ENCODE measurements at regions not wholly inside any gene's neighbourhood (a gene's known extent, or its start where the extent isn't known, plus 50 kb on each side); places are given as distances from the start of the nearest gene placed in this dataset.

DNA sequence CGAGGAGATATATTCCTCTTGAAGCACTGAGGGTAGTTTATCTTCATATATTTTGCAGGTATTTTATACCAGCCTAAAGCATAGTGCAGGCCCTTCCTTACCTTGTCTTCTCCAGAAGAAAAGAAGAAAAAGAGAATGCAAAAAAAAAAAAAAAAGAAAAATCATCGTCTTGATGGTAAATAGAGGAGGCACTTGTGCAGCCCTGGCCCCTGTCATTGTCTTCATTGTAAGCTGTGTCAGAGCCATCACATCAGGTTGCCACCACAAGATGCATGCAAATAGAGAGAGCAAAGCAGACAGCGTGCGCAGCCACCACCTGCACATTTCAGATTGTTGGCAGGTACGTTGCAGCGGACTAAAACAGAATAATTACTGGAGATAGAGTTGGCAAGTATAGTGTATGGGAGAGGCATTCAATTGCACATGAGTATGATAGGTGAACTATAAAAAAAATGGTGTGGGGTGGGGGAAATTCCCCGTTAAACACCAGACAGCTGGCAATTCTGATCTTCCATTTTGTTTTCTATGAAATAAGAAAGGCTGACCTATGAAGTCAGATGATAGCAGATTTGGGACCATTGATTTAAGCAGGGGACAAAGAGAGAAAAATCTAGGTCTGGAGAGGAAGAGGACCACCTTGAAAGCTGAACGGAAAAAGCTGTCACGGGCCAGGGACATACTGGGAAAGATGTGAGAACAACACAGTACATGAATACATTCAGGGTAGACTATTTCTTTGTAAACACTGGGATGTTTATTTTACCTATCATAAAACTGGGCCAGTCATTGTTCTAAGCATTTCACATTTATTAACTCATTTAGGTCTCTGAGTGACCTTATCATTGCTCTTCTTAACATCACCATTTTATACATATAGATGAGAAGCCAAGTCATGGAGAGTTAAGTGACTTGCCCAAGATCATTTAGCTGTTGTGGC is 306.3 kb upstream of the SP8 start:
- DNase-seq (ENCODE audit: low spot score), result no peak

DNA sequence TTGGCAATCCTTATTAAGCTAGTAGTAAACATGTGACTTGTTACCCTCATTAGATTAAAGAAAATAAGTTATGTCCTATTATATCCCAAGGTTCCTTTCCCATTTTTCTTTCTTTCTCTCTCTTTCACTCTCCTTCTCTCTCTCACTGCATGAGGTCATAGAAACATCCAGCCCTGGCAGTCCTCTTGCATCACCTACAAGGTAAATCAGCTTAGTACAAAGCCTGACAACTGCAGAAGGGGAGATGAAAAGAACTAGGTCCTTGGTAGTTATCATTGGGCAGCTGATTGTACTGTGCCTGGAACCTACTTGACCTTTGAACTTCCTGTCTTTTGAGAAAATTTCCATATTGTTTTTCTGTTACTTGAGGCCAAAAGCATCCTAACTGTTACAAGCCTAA is 307.9 kb upstream of the SP8 start:
- no peak for DNase-seq (ENCODE audit: low spot score)

GRCh38 chr7:21099432-21099831 is 312.7 kb upstream of the SP8 start:
- DNase-seq (ENCODE audit: low spot score), result no peak

GRCh38 chr7:21099955-21100354 is 313.3 kb upstream of the SP8 start:
- no peak for DNase-seq (ENCODE audit: low spot score)

- DNase-seq (ENCODE audit: low spot score), result no peak
Observed at GRCh38 chr7:21101541-21101940, 314.9 kb upstream of the SP8 start.

GRCh38 chr7:21103426-21104123 is 316.9 kb upstream of the SP8 start:
- DNase-seq (ENCODE audit: low spot score), result no peak

DNA sequence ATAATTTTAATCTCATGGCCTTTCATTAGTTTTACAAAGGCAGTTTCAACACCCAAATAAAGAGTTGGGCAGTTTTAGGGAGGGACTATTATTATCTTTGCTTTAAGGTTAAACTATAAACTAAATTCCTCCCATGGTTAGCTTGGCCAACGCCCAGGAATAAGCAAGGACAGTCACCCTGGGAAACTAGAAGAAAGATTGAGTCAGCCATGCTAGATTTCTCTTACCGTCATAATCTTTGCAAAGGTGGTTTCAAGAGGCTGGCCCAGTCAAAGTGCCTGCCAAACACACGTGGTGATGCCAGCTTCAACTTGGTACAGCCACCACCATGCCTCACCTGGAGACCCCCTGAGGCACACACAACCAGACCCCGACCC is 317.4 kb upstream of the SP8 start:
- DNase-seq (ENCODE audit: low spot score), result no peak

- DNase-seq (ENCODE audit: low spot score), result no peak
Observed at GRCh38 chr7:21106296-21106732, 319.6 kb upstream of the SP8 start.

- no peak for DNase-seq (ENCODE audit: low spot score)
Observed at GRCh38 chr7:21107101-21107500, 320.4 kb upstream of the SP8 start.

DNA sequence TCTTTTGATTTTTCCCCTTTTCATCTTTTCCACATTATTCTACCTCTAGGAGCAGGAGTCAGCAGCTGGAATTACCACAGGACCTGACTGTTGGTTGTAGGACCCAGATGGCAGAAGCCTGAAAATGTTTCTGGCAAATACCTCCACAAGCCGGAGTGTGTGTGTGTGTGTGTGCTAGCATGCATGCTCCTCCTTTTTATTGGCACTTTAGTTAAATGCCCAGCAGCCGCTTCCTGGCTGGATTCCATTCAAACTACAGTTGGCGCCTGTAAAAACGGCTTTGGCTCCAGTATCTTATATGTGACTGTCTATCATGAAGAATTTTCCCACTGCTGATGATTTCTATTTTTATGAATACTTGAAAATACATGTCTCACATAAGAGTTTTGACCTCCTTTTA is 319.7 kb upstream of the SP4 start:
- DNase-seq (ENCODE audit: low spot score), result no peak

- DNase-seq (ENCODE audit: low spot score), result no peak
Observed at GRCh38 chr7:21113609-21114415, 314.1 kb upstream of the SP4 start.

GRCh38 chr7:21123586-21123985 is 304.3 kb upstream of the SP4 start:
- DNase-seq (ENCODE audit: low spot score), result no peak

DNA sequence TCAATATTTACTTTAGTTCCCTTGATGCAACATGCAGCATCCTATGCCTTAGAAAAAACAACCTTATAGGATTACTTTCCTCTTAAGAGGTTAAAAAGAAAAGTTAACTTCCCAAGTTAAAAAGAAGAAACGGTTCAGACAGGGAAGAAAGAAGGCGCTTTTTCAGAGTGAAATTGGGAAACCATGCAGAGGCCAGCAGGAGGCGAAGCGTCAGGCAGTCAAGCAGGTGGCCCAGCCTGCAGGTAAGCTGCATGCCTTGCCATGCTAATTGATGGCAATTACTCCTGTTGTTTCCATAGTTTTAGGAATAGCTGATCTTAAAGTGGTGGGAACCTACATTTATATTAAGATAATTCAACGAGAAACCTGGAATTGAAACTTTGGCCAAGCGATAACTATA is 302.6 kb upstream of the SP4 start:
- DNase-seq (ENCODE audit: low spot score), result no peak

GRCh38 chr7:21128062-21128817 is 299.6 kb upstream of the SP4 start:
- DNase-seq (ENCODE audit: low spot score), result no peak

DNA sequence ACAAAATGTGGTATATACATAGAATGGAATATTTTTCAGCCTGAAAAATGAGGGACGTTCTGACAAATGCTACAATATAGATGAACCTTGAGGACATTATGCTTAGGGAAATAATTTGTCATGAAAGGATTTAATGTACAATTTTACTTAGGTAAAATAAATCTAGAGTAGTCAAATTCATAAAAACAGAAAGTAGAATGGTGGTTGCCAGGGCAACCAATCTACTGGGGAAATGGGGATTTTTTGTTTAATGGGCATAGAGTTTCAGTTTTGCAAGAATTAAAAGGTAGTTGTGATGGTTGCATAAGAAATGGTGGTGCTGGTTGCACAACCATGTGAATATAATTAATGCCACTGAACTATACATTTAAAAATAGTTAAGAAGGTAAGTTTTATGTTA is 296.0 kb upstream of the SP4 start:
- no peak for DNase-seq (ENCODE audit: low spot score)

- no peak for DNase-seq (ENCODE audit: low spot score)
Observed at GRCh38 chr7:21134631-21135030, 293.3 kb upstream of the SP4 start.

DNA sequence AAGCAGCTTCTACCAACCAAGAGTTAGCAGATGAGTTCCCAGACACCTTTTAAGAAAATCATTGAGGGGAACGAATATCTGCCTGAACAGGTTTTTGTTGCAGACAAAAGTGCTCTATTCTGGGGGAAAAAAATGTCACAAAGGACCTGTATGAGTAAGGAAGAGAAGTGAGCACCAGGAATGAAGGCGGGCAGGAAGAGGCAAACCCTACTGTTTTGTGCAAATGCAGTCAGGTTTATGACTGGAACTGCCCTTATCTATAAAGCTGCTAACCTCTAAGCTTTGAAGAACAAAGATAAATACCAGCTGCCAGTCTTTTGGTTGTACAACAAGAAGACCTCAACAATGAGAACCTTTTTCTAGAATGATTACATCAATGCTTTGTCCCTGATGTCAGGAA is 292.4 kb upstream of the SP4 start:
- DNase-seq (ENCODE audit: low spot score), result no peak

DNA sequence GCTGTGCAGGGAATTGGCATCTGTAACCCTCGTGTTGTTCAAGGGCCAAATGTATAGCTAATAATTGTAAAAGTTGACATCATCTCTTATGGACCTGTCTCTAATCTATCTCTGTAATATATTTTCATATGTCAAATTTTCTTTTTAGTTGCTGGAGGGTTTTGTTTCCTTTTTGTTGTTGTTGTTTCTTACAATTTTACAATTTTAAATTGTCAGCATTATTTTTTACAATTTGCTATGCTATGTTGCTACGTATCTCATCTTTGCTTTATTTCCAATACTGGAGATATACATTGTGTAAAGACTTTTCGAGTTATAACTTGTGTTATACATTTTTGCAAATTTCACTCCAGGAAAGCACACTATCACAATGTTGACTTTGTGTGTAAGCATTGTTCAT is 290.2 kb upstream of the SP4 start:
- no peak for DNase-seq (ENCODE audit: low spot score)

DNA sequence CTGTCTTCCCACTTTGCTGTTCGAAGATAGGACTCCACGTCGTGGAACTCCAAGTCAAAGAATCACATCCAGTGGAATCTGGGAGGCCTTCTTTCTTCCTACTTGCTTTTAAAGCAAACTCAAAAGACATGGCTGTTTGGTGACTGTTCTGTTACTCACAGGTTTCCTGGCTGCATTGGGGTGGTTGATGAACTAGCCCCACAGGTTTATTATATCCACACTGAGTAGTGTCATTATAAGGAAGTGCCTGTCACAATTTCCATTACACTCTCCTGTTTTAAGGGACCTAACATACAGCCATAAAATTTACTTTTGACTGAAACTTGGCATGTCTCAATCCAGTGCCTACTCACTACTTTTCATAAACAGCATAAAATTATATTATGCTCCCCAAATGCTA is 287.3 kb upstream of the SP4 start:
- no peak for DNase-seq (ENCODE audit: low spot score)

DNA sequence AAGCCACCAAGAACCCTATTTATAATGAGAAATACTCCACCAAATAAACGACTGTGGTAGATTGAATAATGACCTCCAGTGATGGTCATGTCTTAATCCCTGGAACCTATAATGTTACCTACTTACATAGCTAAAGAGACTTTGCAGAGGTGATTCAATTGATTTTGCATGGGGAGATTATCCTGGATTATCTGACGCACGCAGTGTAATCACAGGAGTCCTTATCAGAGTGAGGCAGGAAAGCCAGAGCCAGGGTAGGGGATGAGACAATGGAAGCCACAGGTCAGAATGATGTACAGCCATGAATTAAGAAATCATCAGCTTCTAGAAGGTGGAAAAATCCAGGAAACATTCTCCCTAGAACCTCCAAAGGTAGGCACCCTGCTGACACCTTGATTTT is 286.4 kb upstream of the SP4 start:
- DNase-seq (ENCODE audit: low spot score), result no peak

DNA sequence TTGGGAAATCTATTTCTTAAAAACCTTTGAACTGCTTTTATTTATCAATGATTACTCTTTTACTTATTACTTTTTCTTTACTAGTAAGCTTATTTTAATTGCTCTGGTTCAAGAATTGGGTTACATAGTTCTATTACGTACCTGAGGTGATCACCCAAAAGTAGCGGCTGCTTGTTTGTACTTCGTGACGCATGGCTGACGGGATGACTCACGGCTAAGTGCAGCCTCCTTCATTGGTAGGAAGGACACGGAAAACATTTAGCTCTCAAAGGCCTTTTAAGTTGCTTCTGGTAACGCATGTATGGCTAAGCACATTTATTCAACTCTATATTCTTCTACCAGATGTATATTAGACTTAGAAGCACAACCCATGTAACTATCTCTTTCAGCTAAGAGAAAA is 285.8 kb upstream of the SP4 start:
- no peak for DNase-seq (ENCODE audit: low spot score)

Measured in hematopoietic multipotent progenitor cell treated with erythropoietin and hydrocortisone succinate and interleukin-3 and kit ligand, for 15 days (in vitro differentiated cells).